ENCODE measurements at regions not wholly inside any gene's neighbourhood (a gene's known extent, or its start where the extent isn't known, plus 50 kb on each side); places are given as distances from the start of the nearest gene placed in this dataset.

DNA sequence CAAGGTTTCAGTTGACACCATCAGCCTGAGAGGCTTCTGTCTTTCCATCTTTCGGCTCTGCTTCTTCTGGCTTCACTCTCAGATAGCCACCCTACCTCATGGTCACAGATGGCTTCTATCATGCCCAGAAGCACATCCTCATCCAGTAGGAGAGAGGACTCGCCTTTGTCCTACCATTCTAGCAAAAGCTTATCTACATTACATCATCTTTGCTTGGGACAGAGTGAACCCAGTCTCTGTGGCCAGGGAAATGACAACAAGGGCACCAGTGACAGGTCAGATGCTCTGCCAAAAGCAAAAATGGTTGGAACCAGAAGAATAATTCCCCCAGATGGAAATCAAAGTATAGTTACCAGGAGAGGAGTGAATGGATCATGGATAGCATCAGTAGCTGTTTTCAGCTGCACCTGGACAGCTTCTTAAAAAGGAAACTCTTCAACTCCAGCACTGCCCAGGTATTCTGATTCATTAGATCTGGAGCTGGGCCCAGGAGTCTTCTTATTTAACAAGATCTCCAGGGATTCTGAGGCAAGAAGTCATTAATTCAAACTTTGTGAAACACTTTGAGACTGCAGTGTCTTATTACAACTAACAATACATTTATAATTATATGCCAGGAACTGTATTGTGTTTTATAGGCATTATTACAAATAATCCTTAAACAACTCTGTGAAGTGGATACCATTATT, 257.7 kb upstream of the UBE2E3 start:
- Histone ChIP-seq H3K4me3 (ENCODE audit: insufficient read depth, low read depth, low read length) (no peak overlapping the region), H3K36me3 (ENCODE audit: insufficient read depth, low read length) (no peaks in the 10 kb centered on the region), H3K4me2 (ENCODE audit: low read length) (no peak overlapping the region), H4K20me1 (ENCODE audit: insufficient read depth, low read length) (no peaks in the 10 kb centered on the region), H3K27ac (ENCODE audit: low read depth, low read length) (no peak overlapping the region), H3K9ac (ENCODE audit: low read length) (no peak overlapping the region), H3K79me2 (ENCODE audit: insufficient read depth, low read length) (no peaks in the 10 kb centered on the region), H2AFZ (ENCODE audit: low read depth, low read length) (no peak overlapping the region), H3K27me3 (ENCODE audit: insufficient read depth, low read length) (no peaks in the 10 kb centered on the region), H3K9me3 (ENCODE audit: insufficient read depth, low read depth, low read length) (no peaks in the 10 kb centered on the region), H3K4me1 (ENCODE audit: insufficient read depth, low read length) (no peaks in the 10 kb centered on the region)
- no peaks in the 10 kb centered on the region for H3K36me3 Mint-ChIP-seq (ENCODE audit: low read depth, unreplicated experiment)
- H3K4me3 Mint-ChIP-seq (ENCODE audit: unreplicated experiment) = no peak overlapping the region
- TF ChIP-seq, protein P1, sequence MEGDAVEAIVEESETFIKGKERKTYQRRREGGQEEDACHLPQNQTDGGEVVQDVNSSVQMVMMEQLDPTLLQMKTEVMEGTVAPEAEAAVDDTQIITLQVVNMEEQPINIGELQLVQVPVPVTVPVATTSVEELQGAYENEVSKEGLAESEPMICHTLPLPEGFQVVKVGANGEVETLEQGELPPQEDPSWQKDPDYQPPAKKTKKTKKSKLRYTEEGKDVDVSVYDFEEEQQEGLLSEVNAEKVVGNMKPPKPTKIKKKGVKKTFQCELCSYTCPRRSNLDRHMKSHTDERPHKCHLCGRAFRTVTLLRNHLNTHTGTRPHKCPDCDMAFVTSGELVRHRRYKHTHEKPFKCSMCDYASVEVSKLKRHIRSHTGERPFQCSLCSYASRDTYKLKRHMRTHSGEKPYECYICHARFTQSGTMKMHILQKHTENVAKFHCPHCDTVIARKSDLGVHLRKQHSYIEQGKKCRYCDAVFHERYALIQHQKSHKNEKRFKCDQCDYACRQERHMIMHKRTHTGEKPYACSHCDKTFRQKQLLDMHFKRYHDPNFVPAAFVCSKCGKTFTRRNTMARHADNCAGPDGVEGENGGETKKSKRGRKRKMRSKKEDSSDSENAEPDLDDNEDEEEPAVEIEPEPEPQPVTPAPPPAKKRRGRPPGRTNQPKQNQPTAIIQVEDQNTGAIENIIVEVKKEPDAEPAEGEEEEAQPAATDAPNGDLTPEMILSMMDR (IDR thresholded peaks at IDR 0.05; ENCODE audit: insufficient read depth, low read depth, low read length) = no peak
- no peak for TF ChIP-seq EZH2 (IDR thresholded peaks at IDR 0.05; ENCODE audit: insufficient read depth, low read length)
- H3K9me3 Mint-ChIP-seq (ENCODE audit: unreplicated experiment) = no peaks in the 10 kb centered on the region
- DNase-seq (ENCODE audit: low read depth) (peak; percentile 82), FAIRE-seq (no peak)
- no peaks in the 10 kb centered on the region for H3K27me3 Mint-ChIP-seq (ENCODE audit: low read depth, unreplicated experiment)
- H3K27ac Mint-ChIP-seq (ENCODE audit: unreplicated experiment) = no peak overlapping the region
- no peaks in the 10 kb centered on the region for H3K4me1 Mint-ChIP-seq (ENCODE audit: low read depth, unreplicated experiment)

DNA sequence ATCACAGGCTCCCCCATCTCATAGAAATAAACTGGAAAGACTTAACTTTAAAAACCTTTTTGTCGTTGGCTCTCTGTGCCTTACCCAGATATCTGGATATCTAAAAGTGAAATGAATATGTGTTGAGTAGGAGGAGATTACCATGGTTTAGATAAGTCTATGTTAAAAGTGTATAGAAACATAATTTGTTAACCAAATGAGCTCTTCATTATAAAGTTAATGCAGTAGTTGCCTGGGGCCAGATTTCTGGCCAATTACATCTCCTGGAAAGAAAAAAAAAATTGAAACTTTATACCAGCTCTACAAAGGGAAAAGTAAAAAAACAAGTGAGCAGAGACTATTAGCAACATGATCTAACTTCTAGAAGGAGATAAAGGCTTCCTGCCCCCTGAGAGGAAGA, 259.6 kb upstream of the UBE2E3 start:
- no peaks in the 10 kb centered on the region for H4K20me1 ChIP-seq (ENCODE audit: insufficient read depth, low read length)
- H3K27me3 Mint-ChIP-seq (ENCODE audit: low read depth, unreplicated experiment) = no peaks in the 10 kb centered on the region
- no peak overlapping the region for H3K27ac Mint-ChIP-seq (ENCODE audit: unreplicated experiment)
- no peak for FAIRE-seq
- H3K36me3 ChIP-seq (ENCODE audit: insufficient read depth, low read length) = no peaks in the 10 kb centered on the region
- H3K4me3 ChIP-seq (ENCODE audit: insufficient read depth, low read depth, low read length) = no peak overlapping the region
- peaks cover 13% of the 10 kb centered on the region for H3K4me1 Mint-ChIP-seq (ENCODE audit: low read depth, unreplicated experiment)
- no peaks in the 10 kb centered on the region for H3K9me3 Mint-ChIP-seq (ENCODE audit: unreplicated experiment)
- no peaks in the 10 kb centered on the region for H3K36me3 Mint-ChIP-seq (ENCODE audit: low read depth, unreplicated experiment)
- H3K27ac ChIP-seq (ENCODE audit: low read depth, low read length) = no peak overlapping the region
- no peaks in the 10 kb centered on the region for H3K79me2 ChIP-seq (ENCODE audit: insufficient read depth, low read length)
- no peak overlapping the region for H3K4me3 Mint-ChIP-seq (ENCODE audit: unreplicated experiment)
- TF ChIP-seq, protein P1 (IDR thresholded peaks at IDR 0.05; ENCODE audit: insufficient read depth, low read depth, low read length) = no peak
- TF ChIP-seq EZH2 (IDR thresholded peaks at IDR 0.05; ENCODE audit: insufficient read depth, low read length) = no peak
- no peak for DNase-seq (ENCODE audit: low read depth)
- no peaks in the 10 kb centered on the region for H3K9me3 ChIP-seq (ENCODE audit: insufficient read depth, low read depth, low read length)
- H3K27me3 ChIP-seq (ENCODE audit: insufficient read depth, low read length) = no peaks in the 10 kb centered on the region
- no peaks in the 10 kb centered on the region for H3K4me1 ChIP-seq (ENCODE audit: insufficient read depth, low read length)
- no peak overlapping the region for H3K9ac ChIP-seq (ENCODE audit: low read length)
- no peak overlapping the region for H3K4me2 ChIP-seq (ENCODE audit: low read length)
- no peak overlapping the region for H2AFZ ChIP-seq (ENCODE audit: low read depth, low read length)

DNA sequence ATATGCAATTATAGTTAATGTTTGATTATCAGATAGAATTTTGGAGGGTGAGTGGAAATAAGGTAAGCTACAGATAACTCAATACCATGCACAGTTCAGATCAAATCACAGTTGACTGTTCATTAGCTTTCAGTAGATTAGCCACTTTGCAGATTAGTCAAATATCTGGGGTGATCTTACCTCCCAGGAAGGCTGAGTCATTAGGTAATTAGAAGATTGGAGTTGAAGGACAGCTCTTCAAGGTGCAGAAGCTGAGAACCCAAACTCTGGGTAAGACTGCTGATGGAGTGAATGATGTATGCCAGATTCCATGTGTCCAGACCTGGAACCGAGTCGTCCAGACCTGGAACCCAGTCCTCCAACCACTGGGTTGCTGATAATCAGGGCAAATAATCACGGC, 262.8 kb upstream of the UBE2E3 start:
- H3K27ac ChIP-seq (ENCODE audit: low read depth, low read length) = no peak overlapping the region
- no peaks in the 10 kb centered on the region for H3K36me3 ChIP-seq (ENCODE audit: insufficient read depth, low read length)
- H3K4me3 ChIP-seq (ENCODE audit: insufficient read depth, low read depth, low read length) = no peak overlapping the region
- H3K9ac ChIP-seq (ENCODE audit: low read length) = no peak overlapping the region
- no peaks in the 10 kb centered on the region for H3K36me3 Mint-ChIP-seq (ENCODE audit: low read depth, unreplicated experiment)
- H3K4me1 ChIP-seq (ENCODE audit: insufficient read depth, low read length) = no peaks in the 10 kb centered on the region
- no peak overlapping the region for H3K27ac Mint-ChIP-seq (ENCODE audit: unreplicated experiment)
- no peak for FAIRE-seq
- no peaks in the 10 kb centered on the region for H3K27me3 ChIP-seq (ENCODE audit: insufficient read depth, low read length)
- no peaks in the 10 kb centered on the region for H4K20me1 ChIP-seq (ENCODE audit: insufficient read depth, low read length)
- TF ChIP-seq, protein P1 (IDR thresholded peaks at IDR 0.05; ENCODE audit: insufficient read depth, low read depth, low read length) = no peak
- TF ChIP-seq EZH2 (IDR thresholded peaks at IDR 0.05; ENCODE audit: insufficient read depth, low read length) = no peak
- H2AFZ ChIP-seq (ENCODE audit: low read depth, low read length) = no peak overlapping the region
- no peaks in the 10 kb centered on the region for H3K79me2 ChIP-seq (ENCODE audit: insufficient read depth, low read length)
- peaks cover 13% of the 10 kb centered on the region for H3K4me1 Mint-ChIP-seq (ENCODE audit: low read depth, unreplicated experiment)
- H3K27me3 Mint-ChIP-seq (ENCODE audit: low read depth, unreplicated experiment) = no peaks in the 10 kb centered on the region
- H3K4me2 ChIP-seq (ENCODE audit: low read length) = no peak overlapping the region
- no peaks in the 10 kb centered on the region for H3K9me3 ChIP-seq (ENCODE audit: insufficient read depth, low read depth, low read length)
- H3K4me3 Mint-ChIP-seq (ENCODE audit: unreplicated experiment) = no peak overlapping the region
- no peaks in the 10 kb centered on the region for H3K9me3 Mint-ChIP-seq (ENCODE audit: unreplicated experiment)
- DNase-seq (ENCODE audit: low read depth) = no peak

Measured in astrocyte (in vitro differentiated cells and primary cell).